GM19351 (cell line): ENCODE measurements at regions not wholly inside any gene's neighbourhood (a gene's known extent, or its start where the extent isn't known, plus 50 kb on each side); places are given as distances from the start of the nearest gene placed in this dataset.

Experiments used
- ATAC-seq: cut with Tn5 transposase; IDR thresholded peaks from one replicate; pipeline ENCODE4 v1.9.1; 2021; ENCODE audit warnings: mild to moderate bottlenecking, moderate library complexity; ENCODE audit not compliant: unreplicated experiment

- ATAC-seq = no peak
Observed at GRCh38 chrX:121102101-121102500, 54.7 kb downstream of the GLUD2 start.

- ATAC-seq = no peak
Observed at GRCh38 chrX:121103381-121103780, 56.0 kb downstream of the GLUD2 start.

- no peak for ATAC-seq
Observed at GRCh38 chrX:121106484-121107235, 59.2 kb downstream of the GLUD2 start.

GRCh38 chrX:121109986-121110385, 62.6 kb downstream of the GLUD2 start:
- ATAC-seq = no peak

- no peak for ATAC-seq
Observed at GRCh38 chrX:121110536-121110935, 63.1 kb downstream of the GLUD2 start.

GRCh38 chrX:121114691-121115090, 67.3 kb downstream of the GLUD2 start:
- ATAC-seq = no peak

GRCh38 chrX:121120690-121121605, 73.5 kb downstream of the GLUD2 start:
- ATAC-seq = no peak

- ATAC-seq = peak; percentile 53
Observed at GRCh38 chrX:121122332-121122731, 74.9 kb downstream of the GLUD2 start.

GRCh38 chrX:121128925-121129877, 81.8 kb downstream of the GLUD2 start:
- ATAC-seq = no peak

- ATAC-seq = no peak
Observed at GRCh38 chrX:121132675-121133074, 85.3 kb downstream of the GLUD2 start.

- ATAC-seq = no peak
Observed at GRCh38 chrX:121135488-121136207, 88.2 kb downstream of the GLUD2 start.

- ATAC-seq = no peak
Observed at GRCh38 chrX:121146059-121146628, 98.7 kb downstream of the GLUD2 start.

- ATAC-seq = no peak
Observed at GRCh38 chrX:121150217-121150616, 102.8 kb downstream of the GLUD2 start.

GRCh38 chrX:121151293-121151692, 103.9 kb downstream of the GLUD2 start:
- peak; percentile 87 for ATAC-seq

GRCh38 chrX:121154858-121155404, 107.5 kb downstream of the GLUD2 start:
- ATAC-seq = no peak

GRCh38 chrX:121160987-121161386, 113.6 kb downstream of the GLUD2 start:
- peak; percentile 80 for ATAC-seq

GRCh38 chrX:121161501-121161933, 114.1 kb downstream of the GLUD2 start:
- ATAC-seq = peak; percentile 44

GRCh38 chrX:121163443-121163842, 116.0 kb downstream of the GLUD2 start:
- no peak for ATAC-seq

- ATAC-seq = no peak
Observed at GRCh38 chrX:121165930-121166359, 118.5 kb downstream of the GLUD2 start.
